Activated T-helper 9 cell treated with anti-CD3 and anti-CD28 coated beads, Interleukin-2, amount 50 U/mL, for 16 hours (primary cell): ENCODE measurements at regions not wholly inside any gene's neighbourhood (a gene's known extent, or its start where the extent isn't known, plus 50 kb on each side); places are given as distances from the start of the nearest gene placed in this dataset.
"Not testable (repeated sequence)": the region's sequence is repeated elsewhere in the genome, so short reads cannot be mapped to it uniquely, and the experiment has no call there.

Source experiments
- DNase-seq: peaks from one replicate; pipeline ENCODE4 v3.0.0-alpha.2; 2020; ENCODE audit warnings: low read depth

- DNase-seq: no peak
Measured at GRCh38 chr6:147977851-147978465, 364.7 kb upstream of the SASH1 start.

- DNase-seq: no peak
Measured at GRCh38 chr6:147979966-147980365, 362.7 kb upstream of the SASH1 start.

- DNase-seq: no peak
Measured at GRCh38 chr6:147983581-147984366, 358.9 kb upstream of the SASH1 start.

- DNase-seq: no peak
Measured at GRCh38 chr6:147986846-147987245, 355.8 kb upstream of the SASH1 start.

GRCh38 chr6:147990159-147990558 is 352.5 kb upstream of the SASH1 start:
- no peak for DNase-seq

- DNase-seq: no peak
Measured at GRCh38 chr6:147991961-147992360, 350.7 kb upstream of the SASH1 start.

GRCh38 chr6:147999001-147999540 is 343.6 kb upstream of the SASH1 start:
- no peak for DNase-seq

- DNase-seq: no peak
Measured at GRCh38 chr6:148001844-148002642, 340.6 kb upstream of the SASH1 start.

GRCh38 chr6:148004651-148005050 is 338.0 kb upstream of the SASH1 start:
- DNase-seq: no peak

GRCh38 chr6:148005806-148006205 is 336.8 kb upstream of the SASH1 start:
- no peak for DNase-seq

- not testable (repeated sequence) for DNase-seq
Measured at GRCh38 chr6:148010516-148010915, 332.1 kb upstream of the SASH1 start.

- DNase-seq: no peak
Measured at GRCh38 chr6:148016013-148016412, 326.6 kb upstream of the SASH1 start.

- DNase-seq: no peak
Measured at GRCh38 chr6:148021165-148021564, 321.5 kb upstream of the SASH1 start.

- no peak for DNase-seq
Measured at GRCh38 chr6:148021699-148022098, 320.9 kb upstream of the SASH1 start.

GRCh38 chr6:148022279-148022678 is 320.4 kb upstream of the SASH1 start:
- not testable (repeated sequence) for DNase-seq

- DNase-seq: no peak
Measured at GRCh38 chr6:148027201-148027600, 315.4 kb upstream of the SASH1 start.

GRCh38 chr6:148035806-148036390 is 306.7 kb upstream of the SASH1 start:
- no peak for DNase-seq

GRCh38 chr6:148037496-148037895 is 305.1 kb upstream of the SASH1 start:
- no peak for DNase-seq

GRCh38 chr6:148041546-148041945 is 301.1 kb upstream of the SASH1 start:
- DNase-seq: no peak

- DNase-seq: no peak
Measured at GRCh38 chr6:148042536-148042935, 300.1 kb upstream of the SASH1 start.

- no peak for DNase-seq
Measured at GRCh38 chr6:148044261-148044751, 298.3 kb upstream of the SASH1 start.

- DNase-seq: no peak
Measured at GRCh38 chr6:148044921-148045320, 297.7 kb upstream of the SASH1 start.
